ENCODE measurements at regions not wholly inside any gene's neighbourhood (a gene's known extent, or its start where the extent isn't known, plus 50 kb on each side); places are given as distances from the start of the nearest gene placed in this dataset.
"Not testable (repeated sequence)": the region's sequence is repeated elsewhere in the genome, so short reads cannot be mapped to it uniquely, and the experiment has no call there.

DNA sequence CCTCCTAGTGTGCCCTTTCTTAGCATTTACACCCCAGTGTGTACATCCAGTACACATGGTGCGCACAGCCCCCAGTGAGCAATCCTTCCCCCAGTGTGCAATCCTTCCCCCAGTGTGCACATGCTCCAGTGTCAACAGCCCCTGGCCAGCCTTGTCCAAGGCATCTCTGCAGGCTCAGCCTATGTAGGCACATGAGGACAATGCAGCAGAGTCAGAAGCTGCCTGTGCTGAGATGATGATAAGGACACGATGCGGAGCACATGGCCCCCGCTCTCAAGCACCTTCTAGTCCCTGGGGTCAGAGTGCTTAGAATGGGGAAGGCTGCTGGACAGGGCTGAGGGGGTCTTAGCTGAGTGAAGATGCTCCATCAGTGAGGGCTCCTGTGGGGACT is 69.8 kb downstream of the GADD45G start:
- no peak for DNase-seq (ENCODE audit: low read depth)

DNA sequence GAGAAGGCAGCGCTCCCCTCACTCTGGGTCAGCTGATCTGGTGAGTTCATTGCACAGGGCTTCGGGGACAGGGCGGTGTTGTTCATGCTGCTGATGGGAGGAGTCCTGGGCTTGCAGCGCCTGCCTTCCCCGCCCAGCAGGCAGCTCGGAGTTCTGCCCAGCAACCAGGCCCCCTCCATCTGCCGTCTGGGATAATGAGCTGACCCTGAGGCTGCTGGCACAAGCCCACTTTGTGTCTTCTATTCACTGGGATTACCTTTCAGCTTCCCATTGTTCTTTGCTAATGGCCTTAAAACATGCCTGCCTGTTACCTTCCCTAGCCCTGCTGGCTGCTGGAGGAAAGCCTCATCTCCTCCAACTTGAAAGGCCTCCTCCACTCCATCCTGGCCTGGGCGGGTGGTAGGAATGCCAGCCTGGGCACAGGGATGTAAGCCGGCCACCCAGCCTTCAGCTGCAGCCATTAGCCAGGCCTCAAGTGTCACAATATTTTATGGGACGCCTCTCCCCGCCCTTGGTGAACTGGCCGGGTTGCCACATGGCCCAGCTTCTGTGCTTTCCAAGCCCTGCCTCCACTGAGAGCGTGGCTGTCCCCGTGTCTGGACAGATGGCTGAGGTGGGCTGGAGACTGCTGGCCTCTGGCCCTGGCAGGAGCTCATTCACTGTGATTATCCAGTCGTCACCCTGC is 70.4 kb downstream of the GADD45G start:
- DNase-seq (ENCODE audit: low read depth), result no peak

DNA sequence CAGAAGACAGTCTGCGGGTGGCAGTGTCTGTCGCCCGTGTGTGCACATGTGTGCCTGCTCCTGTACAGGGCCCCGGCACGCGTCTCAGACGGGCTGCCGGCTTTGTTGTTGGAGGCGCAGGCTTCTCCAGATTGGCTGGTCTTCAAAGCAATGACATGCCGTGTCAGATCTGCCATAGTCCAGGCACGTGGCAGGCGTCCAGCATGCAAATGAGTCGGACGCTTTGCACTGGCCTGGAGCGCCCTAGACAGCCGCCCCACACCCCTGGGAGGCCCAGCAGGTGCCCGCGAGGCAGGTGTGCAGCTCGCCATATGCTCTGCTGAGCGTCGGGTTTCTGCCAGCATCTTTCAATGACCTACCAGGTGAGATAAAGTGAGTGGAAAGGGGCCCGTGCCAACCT is 71.5 kb downstream of the GADD45G start:
- DNase-seq (ENCODE audit: low read depth), result no peak

DNA sequence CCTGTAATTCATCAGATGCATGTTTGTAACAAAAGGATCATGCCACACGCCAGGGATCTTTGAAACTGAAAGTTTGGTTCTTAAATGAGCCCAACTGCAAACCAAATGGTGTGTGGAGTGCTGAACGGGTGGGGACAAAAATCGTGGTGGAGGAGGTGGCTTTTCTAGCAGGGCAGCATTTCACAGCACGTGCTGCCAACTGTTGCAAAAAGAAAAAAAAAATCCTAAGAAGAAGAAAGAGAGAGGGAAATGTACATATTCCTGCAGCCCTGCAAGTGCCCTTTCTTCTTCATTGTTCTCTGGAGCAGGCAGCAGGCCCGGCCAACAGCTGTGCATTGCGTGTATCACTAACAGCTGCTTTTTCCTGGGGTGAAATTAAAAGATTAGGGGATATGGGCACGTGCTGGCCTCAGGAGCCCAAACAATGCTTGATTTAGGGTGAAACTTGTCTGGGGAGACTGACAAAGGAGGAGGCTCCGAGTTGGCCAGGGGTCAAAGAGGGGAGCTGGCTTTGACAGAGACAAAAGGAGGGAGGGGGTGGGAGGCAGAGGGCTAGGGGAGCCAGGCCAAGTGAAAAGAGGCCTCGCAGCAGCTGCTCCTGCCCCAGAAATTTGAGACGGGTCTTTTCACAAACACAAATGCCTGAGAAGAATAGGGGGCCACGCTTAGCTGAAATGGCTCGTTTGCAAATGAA is 73.0 kb downstream of the GADD45G start:
- DNase-seq (ENCODE audit: low read depth), result no peak

DNA sequence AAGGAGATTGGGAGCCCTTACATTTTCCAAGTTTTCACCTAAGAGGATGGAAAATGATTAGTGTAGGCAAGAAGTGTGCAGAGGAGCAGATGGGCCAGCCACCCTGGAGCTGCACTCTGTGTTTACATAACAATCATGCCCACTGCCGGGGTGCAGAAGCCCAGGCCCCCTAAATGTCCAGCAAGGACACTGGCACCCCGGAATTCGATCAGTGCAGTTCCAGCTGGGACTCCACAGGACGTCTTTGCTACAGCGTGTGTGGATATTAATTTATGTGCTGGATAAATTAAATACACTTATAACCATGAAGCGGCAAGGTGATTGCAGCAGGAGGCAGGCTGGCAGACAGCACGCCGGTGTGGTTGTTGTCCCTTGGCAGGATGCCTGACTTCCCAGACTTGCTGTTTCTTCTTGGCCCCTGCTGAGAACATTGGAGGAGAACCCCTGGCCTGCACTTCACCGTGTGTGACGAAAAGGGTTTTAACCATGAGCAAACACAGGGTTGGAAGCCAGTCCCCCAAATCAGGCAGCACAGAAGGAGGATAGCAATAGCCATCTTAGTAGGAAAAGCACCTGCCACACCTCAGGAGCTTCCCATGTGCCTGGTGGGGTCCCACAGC is 73.7 kb downstream of the GADD45G start:
- no peak for DNase-seq (ENCODE audit: low read depth)

DNA sequence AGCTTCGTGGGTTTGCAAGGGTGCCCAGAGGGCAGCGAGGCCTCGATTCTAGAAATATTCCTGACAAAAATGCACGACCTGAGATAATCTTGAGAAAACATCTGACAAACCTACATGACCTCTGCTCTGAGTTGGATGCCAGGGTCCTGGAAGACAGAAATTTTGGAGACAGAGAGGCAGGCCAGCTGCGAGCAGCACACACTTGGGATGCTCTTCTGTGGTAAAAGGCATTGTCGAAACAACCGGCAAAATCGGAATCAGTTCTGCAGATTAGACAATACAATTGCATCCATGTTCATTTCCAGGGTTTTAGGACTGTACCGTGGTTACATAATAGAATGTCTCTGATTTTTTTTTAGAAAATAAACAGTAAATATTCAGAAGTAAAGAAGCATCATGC is 74.2 kb downstream of the GADD45G start:
- DNase-seq (ENCODE audit: low read depth), result no peak

DNA sequence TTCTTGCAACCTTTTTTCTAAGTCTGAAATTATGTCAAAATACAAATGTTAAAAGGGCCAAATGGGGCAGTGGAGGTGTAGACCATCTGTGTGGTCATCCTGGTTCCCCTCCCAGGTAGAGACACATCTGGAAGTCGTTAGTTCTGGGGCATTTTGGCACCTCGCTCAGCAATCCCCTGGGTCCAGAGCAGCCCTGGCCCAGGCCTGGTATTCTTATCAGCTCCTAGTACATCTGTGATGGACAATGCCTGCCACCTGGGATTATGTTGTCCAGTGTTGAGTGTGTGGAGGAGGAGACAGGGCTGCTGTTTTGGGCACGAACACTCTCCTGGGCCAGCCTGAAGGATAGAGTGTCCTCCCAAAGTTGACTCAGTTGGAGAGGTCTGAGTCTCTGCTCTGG is 74.8 kb downstream of the GADD45G start:
- DNase-seq (ENCODE audit: low read depth), result no peak

DNA sequence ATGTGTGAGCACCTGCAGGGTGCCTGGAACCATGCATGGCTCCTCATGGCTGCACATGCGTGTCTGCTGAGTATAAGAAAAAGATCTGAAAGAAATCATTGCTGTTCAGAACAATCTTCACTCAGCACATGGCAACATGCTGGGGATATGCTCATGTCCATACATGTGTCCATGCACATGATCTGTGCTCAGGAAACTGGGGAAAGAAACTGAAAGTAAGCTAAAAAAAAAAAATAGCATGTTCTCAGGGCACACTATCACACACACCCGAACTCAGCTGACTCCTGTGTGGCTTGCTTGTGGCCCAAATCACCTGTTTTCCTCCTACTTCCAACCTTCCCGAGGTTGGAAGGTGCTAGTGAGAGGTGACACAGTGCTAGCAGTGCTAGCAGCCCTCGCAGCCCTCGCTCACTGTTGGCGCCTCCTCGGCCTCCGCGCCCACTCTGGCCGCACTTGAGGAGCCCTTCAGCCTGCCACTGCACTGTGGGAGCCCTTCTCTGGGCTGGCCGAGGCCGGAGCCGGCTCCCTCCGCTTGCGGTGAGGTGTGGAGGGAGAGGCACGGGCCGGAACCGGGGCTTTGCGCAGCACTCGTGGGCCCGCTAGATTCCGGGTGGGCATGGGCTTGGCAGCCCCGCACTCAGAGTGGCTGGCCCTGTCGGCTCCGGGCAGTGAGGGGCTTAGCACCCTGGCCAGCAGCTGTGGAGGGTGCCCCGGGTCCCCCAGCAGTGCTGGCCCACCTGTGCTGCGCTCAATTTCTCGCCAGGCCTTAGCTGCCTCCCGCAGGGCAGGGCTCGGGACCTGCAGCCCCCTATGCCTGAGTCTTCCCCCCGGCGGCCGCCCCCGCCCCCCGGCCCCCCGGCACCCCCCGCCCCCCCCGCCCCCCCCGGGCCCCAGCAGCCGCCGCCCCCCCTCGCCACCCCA is 76.0 kb downstream of the GADD45G start:
- no peak for DNase-seq (ENCODE audit: low read depth)

DNA sequence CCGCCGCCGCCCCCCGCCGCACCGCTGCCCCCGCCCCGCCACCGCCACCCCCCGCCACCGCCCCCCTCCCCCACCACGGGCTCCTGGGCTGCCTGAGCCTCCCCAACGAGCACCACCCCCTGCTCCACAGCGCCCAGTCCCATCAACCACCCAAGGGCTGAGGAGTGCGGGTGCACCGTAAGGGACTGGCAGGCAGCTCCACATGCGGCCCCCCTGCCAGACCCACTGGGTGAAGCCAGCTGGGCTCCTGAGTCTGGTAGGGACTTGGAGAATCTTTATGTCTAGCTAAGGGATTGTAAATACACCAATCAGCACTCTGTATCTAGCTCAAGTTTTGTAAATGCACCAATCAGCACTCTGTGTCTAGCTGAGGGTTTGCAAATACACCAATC is 76.7 kb downstream of the GADD45G start:
- not testable (repeated sequence) for DNase-seq (ENCODE audit: low read depth)

DNA sequence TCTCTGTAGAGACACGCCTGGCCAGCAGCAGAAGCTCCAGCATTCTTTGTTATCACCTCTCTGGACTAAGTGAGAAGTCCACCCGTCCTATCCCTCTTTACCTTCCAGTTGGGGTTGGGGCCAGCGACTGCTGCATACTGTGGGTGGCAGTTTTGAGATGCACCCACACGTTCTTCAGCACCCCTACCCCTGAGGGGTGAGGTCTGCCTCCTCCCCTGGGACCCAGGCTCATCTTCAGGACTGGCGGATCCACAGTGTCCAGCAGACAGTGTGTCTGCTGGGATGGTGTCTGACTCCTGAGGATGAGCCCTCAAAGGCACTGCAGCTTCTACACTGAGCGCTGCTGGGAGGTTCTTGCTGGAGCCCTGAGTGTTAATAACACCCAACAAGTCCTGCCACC is 78.8 kb downstream of the GADD45G start:
- no peak for DNase-seq (ENCODE audit: low read depth)

DNA sequence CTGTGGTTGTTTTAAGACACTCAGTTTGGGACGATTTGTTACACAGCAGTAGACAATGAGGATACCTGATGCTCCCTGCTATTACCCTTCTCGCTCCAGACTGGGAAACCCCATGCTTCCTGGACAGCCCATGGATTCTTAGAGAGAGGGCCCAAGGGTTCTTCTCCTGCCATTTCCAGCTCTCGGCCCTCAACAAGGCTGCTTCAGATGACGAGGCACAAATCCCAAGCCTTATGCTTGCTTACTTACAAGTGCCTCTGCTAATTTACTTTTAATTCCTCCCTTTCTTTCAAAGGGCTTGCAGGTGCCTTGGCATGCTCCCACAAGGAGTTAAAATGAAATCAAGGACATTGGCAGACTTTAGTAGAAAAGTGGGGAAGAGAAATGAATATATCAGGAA is 79.4 kb downstream of the GADD45G start:
- DNase-seq (ENCODE audit: low read depth), result no peak

DNA sequence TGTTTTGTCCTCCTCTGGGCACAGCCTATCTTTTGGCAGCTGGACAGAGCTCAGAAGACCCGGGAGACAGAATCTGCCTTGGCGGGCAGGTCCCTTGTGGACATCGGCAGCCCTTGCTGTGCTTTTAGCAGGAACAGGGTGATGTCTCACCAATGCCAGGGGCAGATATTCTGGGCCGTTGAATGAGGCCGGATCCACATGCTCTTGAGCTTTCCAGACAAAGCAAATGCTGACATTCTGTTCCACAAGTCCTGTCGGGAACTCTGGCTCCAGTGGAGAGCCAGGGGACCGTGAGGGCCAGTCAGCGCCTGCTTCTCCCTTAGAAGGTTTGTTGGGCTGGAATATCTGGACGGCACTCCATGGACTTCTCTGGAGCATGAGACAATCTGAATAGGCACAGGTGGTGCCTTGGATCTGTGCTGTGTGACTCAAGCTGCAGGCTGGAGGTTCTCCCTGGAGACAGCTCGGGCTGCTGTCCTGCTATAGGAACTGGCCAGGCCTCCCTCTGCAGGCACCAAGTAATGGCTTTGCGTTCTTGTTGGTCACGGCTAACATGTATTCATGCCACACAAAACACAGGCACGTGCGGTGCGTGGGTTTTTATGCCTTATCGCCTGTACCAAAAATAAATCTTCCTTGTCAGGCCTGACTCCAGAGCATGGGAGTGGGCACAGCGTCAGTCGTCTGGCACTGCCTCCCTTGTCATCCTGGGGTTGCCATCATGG is 80.3 kb downstream of the GADD45G start:
- no peak for DNase-seq (ENCODE audit: low read depth)

DNA sequence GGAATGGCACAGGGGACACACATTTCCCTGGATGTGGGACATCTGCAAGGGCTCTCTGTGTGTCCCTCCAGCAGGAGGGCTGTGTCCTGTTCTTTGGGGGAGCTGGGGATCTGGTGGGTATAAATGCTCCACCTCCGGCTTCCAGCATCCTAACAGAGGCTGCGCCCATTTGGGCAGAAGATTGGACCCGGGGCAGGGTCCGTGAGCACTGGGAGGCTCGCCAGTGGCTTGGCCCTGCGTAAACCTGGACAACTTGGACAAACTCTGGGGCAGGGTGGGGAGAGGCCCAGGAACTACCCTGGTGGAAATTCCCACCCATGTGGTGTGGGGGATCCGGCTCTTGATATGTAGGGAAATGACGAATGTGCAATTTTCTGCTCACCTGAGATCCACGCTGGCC is 80.9 kb downstream of the GADD45G start:
- DNase-seq (ENCODE audit: low read depth), result no peak

DNA sequence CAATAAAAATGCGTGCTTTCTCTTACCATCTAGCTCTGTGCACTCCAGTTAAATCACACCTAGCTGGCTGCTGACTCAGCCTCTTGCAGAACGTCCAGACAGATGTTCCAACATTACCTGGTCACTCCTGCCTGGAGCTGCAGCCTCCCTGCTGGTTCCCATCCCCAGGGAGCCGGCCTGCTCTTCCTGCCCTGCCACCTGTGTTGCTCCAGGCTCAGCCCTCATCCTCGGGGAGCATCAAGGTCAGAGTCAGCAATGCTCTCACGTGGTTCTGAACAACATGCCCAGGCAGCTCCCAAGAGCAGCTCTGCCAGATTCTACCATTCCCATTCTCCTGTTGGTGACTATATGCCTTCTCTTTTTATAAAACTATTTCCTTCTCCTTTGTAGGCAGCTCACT is 81.3 kb downstream of the GADD45G start:
- DNase-seq (ENCODE audit: low read depth), result no peak

DNA sequence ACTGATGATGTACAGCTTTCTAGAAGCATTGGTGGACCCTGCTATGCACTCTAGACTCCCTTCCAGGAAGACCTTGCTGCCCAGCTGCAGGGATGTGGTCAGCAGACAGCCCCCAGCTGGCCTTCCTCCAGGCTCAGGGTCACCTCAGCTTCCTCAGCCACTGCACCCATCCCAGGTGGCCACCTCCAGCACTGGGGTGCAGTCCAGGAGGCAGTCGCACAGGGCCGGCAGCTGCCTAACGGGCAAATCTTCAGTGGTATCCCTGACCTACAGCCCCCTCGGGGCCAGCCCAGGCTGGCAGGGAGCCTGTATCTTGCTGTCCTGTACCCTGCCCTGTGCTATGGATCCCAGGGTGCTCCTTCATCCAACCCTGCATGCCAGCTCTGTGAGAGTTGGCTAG is 81.8 kb downstream of the GADD45G start:
- no peak for DNase-seq (ENCODE audit: low read depth)

DNA sequence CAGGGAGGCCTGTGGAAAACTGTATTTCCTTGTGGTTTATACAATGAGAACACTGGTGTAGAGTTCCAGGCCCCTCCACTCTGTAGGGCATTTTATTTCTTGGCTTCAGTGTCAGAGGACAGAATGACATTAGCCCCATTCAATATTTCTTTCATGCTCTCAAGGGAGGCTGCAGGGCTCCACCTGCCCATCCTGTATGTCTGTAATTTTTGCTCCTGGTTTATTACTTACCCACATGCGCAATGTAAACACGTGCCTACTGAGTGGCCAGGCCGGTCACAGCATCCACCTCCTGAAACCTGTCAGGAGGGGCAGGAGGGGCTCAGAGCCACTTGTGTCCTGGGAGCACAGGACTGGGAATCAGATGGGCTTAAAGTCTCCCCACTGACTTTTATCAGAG is 82.4 kb downstream of the GADD45G start:
- DNase-seq (ENCODE audit: low read depth), result no peak

DNA sequence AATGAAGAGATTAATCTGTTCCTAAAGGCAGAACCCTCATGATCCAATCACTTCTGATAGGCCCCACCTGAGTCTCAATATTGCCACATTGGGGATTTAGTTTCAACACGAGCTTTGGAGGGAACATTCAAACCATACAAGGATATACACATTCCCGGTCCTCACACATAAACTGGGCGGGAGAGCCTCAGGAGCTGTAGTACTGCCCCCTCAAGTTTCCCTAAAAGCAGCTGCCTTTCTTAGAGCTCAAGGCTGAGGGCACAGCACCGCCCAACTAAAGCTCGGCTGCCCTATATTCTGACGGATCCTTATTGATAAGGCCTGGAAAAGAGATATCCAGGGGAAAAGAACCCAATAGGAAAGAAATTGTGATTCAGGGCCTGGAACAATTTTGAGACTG is 83.0 kb downstream of the GADD45G start:
- DNase-seq (ENCODE audit: low read depth), result no peak

DNA sequence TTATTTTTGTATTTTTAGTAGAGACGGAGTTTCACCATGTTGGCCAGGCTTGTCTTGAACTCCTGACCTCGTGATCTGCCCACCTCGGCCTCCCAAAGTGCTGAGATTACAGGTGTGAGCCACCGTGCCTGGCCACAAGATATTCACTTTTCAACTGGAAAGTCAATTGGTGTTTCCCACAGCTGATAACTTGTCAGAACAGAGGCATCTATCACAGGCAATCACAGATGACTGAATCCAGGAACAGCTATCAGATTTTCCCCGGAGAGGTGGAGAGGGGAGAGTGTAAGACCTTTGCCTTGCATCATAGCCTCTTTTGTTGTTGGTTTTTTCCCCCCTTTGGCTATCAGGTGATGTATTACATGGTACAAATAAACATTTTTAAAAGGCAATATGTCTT is 84.5 kb downstream of the GADD45G start:
- not testable (repeated sequence) for DNase-seq (ENCODE audit: low read depth)

DNA sequence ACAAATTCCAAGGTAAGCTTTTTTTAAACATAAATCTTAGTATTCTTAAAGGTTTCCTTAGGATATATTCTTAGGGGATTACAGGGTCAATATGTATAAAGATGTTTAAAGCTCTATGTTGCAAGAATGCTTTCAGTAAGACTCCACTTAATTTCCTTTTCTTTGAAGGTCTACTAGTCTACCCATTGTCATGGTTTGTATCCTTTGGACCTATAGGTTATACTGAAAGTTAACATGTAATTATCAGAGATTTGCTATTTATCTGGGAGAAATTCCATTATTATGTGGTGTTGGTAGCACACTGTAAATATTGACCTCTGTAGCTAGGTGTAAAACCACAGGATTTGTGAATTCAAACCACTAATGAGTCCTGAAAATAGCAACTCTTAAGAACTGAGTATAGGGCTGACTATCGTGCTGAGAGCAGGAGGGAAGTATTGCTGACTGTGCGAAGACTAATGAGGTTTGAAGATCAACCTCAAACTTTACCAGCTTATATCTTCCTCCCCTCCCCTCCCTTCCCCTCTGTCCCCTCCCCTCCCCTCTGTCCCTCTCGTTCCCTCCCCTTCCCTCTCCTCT is 85.6 kb downstream of the GADD45G start:
- DNase-seq (ENCODE audit: low read depth), result no peak

DNA sequence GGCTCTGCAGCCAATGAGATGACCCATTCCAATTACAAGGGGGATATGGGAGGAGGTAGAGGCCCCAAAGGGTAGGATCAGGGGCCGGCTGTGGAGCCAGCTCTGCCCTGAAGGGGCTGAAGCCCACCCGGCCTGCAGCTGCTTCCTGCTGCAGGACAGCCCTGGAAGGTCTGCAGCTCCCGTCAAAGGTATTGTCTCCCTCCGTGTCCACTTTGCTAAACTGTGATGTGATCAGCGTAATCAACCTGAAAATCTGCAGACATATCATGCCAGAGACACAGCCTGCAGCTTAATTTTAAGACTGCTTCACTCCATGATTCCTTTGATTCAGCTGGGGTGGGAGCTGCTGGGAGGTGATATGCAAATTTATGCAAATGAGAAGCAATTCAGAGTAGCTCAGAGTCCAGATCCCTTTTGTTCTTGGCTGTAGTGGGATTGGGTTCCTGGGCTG is 90.7 kb downstream of the GADD45G start:
- no peak for DNase-seq (ENCODE audit: low read depth)

DNA sequence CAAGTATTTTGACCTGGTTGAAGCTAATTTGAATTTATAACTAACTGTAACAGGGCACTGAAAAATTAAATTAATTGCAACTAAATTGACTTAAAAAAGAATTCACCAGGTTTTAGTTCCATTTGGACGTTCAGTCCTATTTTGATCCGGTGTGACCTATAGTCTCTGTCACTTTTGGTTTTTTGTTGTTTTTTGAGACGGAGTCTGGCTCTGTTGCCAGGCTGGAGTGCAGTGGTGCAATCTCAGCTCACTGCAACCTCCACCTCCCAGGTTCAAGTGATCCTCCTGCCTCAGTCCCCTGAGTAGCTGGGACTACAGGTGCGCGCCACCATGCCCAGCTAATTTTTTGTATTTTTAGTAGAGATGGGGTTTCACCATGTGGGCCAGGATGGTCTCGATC is 91.2 kb downstream of the GADD45G start:
- DNase-seq (ENCODE audit: low read depth), result not testable (repeated sequence)

Data from stimulated activated CD8-positive, alpha-beta memory T cell treated with anti-CD3 and anti-CD28 coated beads, Interleukin-12 subunit alpha, Interleukin-12 subunit beta, amount 100 ng/mL, for 1 hour (primary cell).